ENCODE measurements at regions not wholly inside any gene's neighbourhood (a gene's known extent, or its start where the extent isn't known, plus 50 kb on each side); places are given as distances from the start of the nearest gene placed in this dataset.

GRCh38 chr5:68830377-68830898 lies 263.4 kb upstream of the SLC30A5 start:
- Histone ChIP-seq H3K9ac (no peak overlapping the region), H3F3A (ENCODE audit: low read depth) (no peaks in the 10 kb centered on the region), H3K36me3 (no peaks in the 10 kb centered on the region), H3K9me3 (ENCODE audit: low read depth) (no peaks in the 10 kb centered on the region), H2AFZ (replicated peaks) (no peak overlapping the region), H3K27me3 (no peaks in the 10 kb centered on the region), H3K4me3 (no peak overlapping the region), H4K20me1 (ENCODE audit: low read depth) (no peaks in the 10 kb centered on the region), H3K4me1 (no peaks in the 10 kb centered on the region), H3K4me2 (no peak overlapping the region), H3K27ac (no peak overlapping the region), H3K79me2 (ENCODE audit: low read depth) (no peaks in the 10 kb centered on the region)
- no peaks in the 10 kb centered on the region for H3K27me3 Mint-ChIP-seq (ENCODE audit: insufficient read depth, low read depth)
- H3K36me3 Mint-ChIP-seq = no peaks in the 10 kb centered on the region
- no peaks in the 10 kb centered on the region for H3K9me3 Mint-ChIP-seq
- DNase-seq (ENCODE audit: low spot score) = no peak
- TF ChIP-seq EZH2 (IDR thresholded peaks at IDR 0.05) = no peak
- TF ChIP-seq, protein P1, sequence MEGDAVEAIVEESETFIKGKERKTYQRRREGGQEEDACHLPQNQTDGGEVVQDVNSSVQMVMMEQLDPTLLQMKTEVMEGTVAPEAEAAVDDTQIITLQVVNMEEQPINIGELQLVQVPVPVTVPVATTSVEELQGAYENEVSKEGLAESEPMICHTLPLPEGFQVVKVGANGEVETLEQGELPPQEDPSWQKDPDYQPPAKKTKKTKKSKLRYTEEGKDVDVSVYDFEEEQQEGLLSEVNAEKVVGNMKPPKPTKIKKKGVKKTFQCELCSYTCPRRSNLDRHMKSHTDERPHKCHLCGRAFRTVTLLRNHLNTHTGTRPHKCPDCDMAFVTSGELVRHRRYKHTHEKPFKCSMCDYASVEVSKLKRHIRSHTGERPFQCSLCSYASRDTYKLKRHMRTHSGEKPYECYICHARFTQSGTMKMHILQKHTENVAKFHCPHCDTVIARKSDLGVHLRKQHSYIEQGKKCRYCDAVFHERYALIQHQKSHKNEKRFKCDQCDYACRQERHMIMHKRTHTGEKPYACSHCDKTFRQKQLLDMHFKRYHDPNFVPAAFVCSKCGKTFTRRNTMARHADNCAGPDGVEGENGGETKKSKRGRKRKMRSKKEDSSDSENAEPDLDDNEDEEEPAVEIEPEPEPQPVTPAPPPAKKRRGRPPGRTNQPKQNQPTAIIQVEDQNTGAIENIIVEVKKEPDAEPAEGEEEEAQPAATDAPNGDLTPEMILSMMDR (IDR thresholded peaks at IDR 0.05) = no peak
- no peak for TF ChIP-seq EZH2phosphoT487 (IDR thresholded peaks at IDR 0.05)
- H3K27ac Mint-ChIP-seq = no peak overlapping the region
- H3K4me1 Mint-ChIP-seq = no peaks in the 10 kb centered on the region
- H3K4me3 Mint-ChIP-seq = no peak overlapping the region

GRCh38 chr5:68834491-68834981 lies 259.3 kb upstream of the SLC30A5 start:
- no peaks in the 10 kb centered on the region for H3K79me2 ChIP-seq (ENCODE audit: low read depth)

DNA sequence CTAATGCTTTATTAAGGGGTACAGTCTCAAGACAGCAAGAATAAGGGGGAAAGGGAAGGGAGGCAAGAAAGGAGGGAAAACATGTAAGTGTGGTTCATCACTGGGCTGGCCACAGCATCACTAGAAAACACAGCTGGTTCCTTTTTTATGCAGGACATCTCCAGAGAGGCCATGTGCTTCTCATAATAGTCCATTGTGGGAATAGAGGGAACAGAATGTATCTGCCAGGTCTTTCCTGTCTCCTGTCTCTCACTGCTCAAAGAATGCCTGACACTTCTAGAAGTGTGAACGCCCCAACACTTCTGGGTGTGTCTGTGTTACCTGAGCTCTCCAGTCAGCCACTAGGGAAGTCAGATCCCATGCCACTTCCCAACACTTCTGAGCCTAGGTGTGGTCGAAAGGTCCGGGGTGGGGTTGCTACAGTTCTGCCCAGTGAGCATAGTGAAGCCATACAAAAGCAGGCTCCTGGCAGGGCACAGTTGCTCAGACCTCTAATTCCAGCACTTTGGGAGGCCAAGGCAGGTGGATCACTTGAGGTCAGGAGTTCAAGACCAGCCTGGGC lies 255.6 kb upstream of the SLC30A5 start:
- no peaks in the 10 kb centered on the region for H3K4me1 Mint-ChIP-seq
- Histone ChIP-seq H3K4me2 (no peak overlapping the region), H3K4me3 (no peak overlapping the region), H3K27me3 (no peaks in the 10 kb centered on the region), H2AFZ (replicated peaks) (no peak overlapping the region), H3K36me3 (no peaks in the 10 kb centered on the region), H3F3A (ENCODE audit: low read depth) (no peaks in the 10 kb centered on the region), H3K79me2 (ENCODE audit: low read depth) (no peaks in the 10 kb centered on the region), H4K20me1 (ENCODE audit: low read depth) (no peaks in the 10 kb centered on the region), H3K9me3 (ENCODE audit: low read depth) (no peaks in the 10 kb centered on the region), H3K27ac (no peak overlapping the region), H3K4me1 (no peaks in the 10 kb centered on the region), H3K9ac (no peak overlapping the region)
- H3K27me3 Mint-ChIP-seq (ENCODE audit: insufficient read depth, low read depth) = no peaks in the 10 kb centered on the region
- no peak overlapping the region for H3K4me3 Mint-ChIP-seq
- H3K9me3 Mint-ChIP-seq = no peaks in the 10 kb centered on the region
- no peak for DNase-seq (ENCODE audit: low spot score)
- no peak overlapping the region for H3K27ac Mint-ChIP-seq
- no peaks in the 10 kb centered on the region for H3K36me3 Mint-ChIP-seq
- TF ChIP-seq, protein P1 (IDR thresholded peaks at IDR 0.05) = no peak
- TF ChIP-seq EZH2phosphoT487 (IDR thresholded peaks at IDR 0.05) = no peak
- TF ChIP-seq EZH2 (IDR thresholded peaks at IDR 0.05) = no peak

More at GRCh38 chr5:68834491-68834981, 259.3 kb upstream of the SLC30A5 start:
- no peak for DNase-seq (ENCODE audit: low spot score)
- Histone ChIP-seq H2AFZ (replicated peaks) (no peak overlapping the region), H3K9ac (no peak overlapping the region), H4K20me1 (ENCODE audit: low read depth) (no peaks in the 10 kb centered on the region), H3K4me3 (no peak overlapping the region), H3K27ac (no peak overlapping the region), H3F3A (ENCODE audit: low read depth) (no peaks in the 10 kb centered on the region), H3K4me2 (no peak overlapping the region), H3K27me3 (no peaks in the 10 kb centered on the region), H3K4me1 (no peaks in the 10 kb centered on the region), H3K9me3 (ENCODE audit: low read depth) (no peaks in the 10 kb centered on the region), H3K36me3 (no peaks in the 10 kb centered on the region)
- no peak for TF ChIP-seq EZH2 (IDR thresholded peaks at IDR 0.05)
- TF ChIP-seq, protein P1 (IDR thresholded peaks at IDR 0.05) = no peak
- TF ChIP-seq EZH2phosphoT487 (IDR thresholded peaks at IDR 0.05) = no peak
- Mint-ChIP-seq H3K36me3 (no peaks in the 10 kb centered on the region), H3K27me3 (ENCODE audit: insufficient read depth, low read depth) (no peaks in the 10 kb centered on the region), H3K27ac (no peak overlapping the region), H3K9me3 (no peaks in the 10 kb centered on the region), H3K4me3 (no peak overlapping the region), H3K4me1 (no peaks in the 10 kb centered on the region)

Data from neural progenitor cell (in vitro differentiated cells).